Keratinocyte (primary cell): ENCODE measurements at regions not wholly inside any gene's neighbourhood (a gene's known extent, or its start where the extent isn't known, plus 50 kb on each side); places are given as distances from the start of the nearest gene placed in this dataset.

Experiments
- EZH2 ChIP-seq: IDR thresholded peaks from one replicate; pipeline ENCODE4 v1.6.1; 2012; ENCODE audit warnings: inconsistent platforms, mild to moderate bottlenecking, low read length, moderate library complexity
- TF ChIP-seq, protein P1 (sequence below), 3 experiments: IDR thresholded peaks in 1 of 3; conservative IDR thresholded peaks in 1 of 3; optimal IDR thresholded peaks in 1 of 3; 2 replicates in 2 of 3; 3 replicates in 1 of 3; pipeline versions ENCODE3 to v1.5.1; 2011; ENCODE audit warnings: low read length in 3 of 3, mild to moderate bottlenecking in 3 of 3, moderate library complexity in 2 of 3, control low read depth in 1 of 3, inconsistent platforms in 1 of 3; ENCODE audit not compliant: insufficient read depth in 2 of 3; ENCODE audit errors: extremely low read depth in 1 of 3

DNA sequence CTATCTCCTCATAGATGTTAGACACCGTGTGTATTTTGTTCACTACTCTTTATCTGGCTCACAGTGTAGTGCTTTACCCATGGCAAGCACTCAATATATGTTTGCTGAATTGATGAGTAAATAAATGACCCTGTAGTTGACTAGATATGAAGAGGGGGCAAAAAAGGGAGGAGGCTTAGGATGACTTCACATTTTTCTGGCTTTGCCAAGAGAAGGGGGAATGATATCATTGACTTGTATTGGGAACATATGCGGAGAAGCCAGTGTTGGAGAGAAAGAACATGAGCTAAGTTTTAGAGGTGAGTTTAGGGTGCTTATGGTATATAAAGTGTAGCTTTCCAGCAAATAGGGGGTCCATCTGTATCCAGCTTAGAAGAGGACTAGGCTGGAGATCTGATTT, 145.5 kb downstream of the TENT5C start:
- TF ChIP-seq, protein P1, sequence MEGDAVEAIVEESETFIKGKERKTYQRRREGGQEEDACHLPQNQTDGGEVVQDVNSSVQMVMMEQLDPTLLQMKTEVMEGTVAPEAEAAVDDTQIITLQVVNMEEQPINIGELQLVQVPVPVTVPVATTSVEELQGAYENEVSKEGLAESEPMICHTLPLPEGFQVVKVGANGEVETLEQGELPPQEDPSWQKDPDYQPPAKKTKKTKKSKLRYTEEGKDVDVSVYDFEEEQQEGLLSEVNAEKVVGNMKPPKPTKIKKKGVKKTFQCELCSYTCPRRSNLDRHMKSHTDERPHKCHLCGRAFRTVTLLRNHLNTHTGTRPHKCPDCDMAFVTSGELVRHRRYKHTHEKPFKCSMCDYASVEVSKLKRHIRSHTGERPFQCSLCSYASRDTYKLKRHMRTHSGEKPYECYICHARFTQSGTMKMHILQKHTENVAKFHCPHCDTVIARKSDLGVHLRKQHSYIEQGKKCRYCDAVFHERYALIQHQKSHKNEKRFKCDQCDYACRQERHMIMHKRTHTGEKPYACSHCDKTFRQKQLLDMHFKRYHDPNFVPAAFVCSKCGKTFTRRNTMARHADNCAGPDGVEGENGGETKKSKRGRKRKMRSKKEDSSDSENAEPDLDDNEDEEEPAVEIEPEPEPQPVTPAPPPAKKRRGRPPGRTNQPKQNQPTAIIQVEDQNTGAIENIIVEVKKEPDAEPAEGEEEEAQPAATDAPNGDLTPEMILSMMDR (optimal IDR thresholded peaks at IDR 0.05 in 1 of 3, IDR thresholded peaks at IDR 0.05 in 1 of 3, conservative IDR thresholded peaks at IDR 0.05 in 1 of 3; ENCODE audit: extremely low read depth in 1 of 3, insufficient read depth in 2 of 3, low read length in 3 of 3): no peak
- no peak for TF ChIP-seq EZH2
